ENCODE measurements at regions not wholly inside any gene's neighbourhood (a gene's known extent, or its start where the extent isn't known, plus 50 kb on each side); places are given as distances from the start of the nearest gene placed in this dataset.

DNA sequence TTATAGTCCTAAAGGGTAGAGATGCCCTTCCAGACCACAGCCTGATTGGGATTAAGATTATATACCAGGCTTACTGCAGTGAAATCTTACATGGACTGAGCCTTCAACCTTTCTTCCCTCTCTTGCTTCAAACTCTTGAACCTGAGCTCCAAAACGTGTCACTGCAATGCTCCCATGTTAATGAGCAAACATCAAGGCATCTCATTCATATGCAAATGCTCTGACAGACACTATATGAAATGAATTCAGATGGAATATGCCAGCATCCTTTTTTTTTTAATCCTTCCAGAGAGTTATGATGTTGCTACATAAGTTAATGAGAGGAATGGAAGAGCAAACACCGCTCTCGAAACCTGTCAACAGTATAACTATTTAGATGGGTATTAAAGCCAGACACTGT, 611.9 kb upstream of the CDH11 start:
- no peak for ATAC-seq (replicated peaks)
- no peak overlapping the region for H3K27ac Mint-ChIP-seq
- H3K36me3 Mint-ChIP-seq (ENCODE audit: insufficient read depth): no peaks in the 10 kb centered on the region

DNA sequence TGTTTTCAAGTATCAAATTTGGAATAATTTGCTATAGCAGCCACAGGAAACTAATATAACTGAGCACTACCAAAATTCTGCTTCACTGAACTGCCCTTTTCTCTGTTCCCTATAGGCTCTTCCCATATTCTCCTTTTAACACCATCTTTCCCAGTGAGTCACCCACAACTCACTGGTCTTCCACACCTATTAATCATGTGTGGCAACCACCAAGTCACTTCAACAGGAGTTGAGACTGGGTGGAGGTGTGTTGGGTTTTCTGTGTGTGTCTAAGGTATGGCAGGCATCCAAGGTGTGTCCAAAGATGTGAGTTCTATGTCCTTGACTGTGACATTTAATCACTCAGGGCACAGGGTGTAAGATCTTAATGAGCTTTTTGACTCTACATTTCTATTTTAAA, 610.0 kb upstream of the CDH11 start:
- H3K27me3 Mint-ChIP-seq: no peaks in the 10 kb centered on the region
- no peak for DNase-seq
- no peaks in the 10 kb centered on the region for H3K4me1 Mint-ChIP-seq (ENCODE audit: low read depth in 2 of 2)
- no peak overlapping the region for H3K4me3 Mint-ChIP-seq
- H3K27ac Mint-ChIP-seq: no peak overlapping the region
- peaks cover 5% of the 10 kb centered on the region in 2 donors for H3K9me3 Mint-ChIP-seq
- H3K36me3 Mint-ChIP-seq (ENCODE audit: insufficient read depth): no peaks in the 10 kb centered on the region
- ATAC-seq (replicated peaks): no peak

More for the DNA sequence above, 611.9 kb upstream of the CDH11 start:
- Mint-ChIP-seq H3K4me3 (no peak overlapping the region), H3K9me3 (peaks cover 5 to 10% of the 10 kb centered on the region in 2 donors), H3K4me1 (ENCODE audit: low read depth in 2 of 2) (no peaks in the 10 kb centered on the region), H3K27me3 (no peaks in the 10 kb centered on the region)
- DNase-seq: no peak

- Mint-ChIP-seq H3K27me3 (no peaks in the 10 kb centered on the region), H3K36me3 (ENCODE audit: insufficient read depth) (no peaks in the 10 kb centered on the region), H3K4me1 (ENCODE audit: low read depth in 2 of 2) (no peaks in the 10 kb centered on the region), H3K9me3 (peaks cover 5 to 8% of the 10 kb centered on the region in 2 donors), H3K4me3 (no peak overlapping the region), H3K27ac (no peak overlapping the region)
- no peak for ATAC-seq (replicated peaks)
- no peak for DNase-seq
Measured at GRCh38 chr16:65728652-65729051, 606.8 kb upstream of the CDH11 start.

DNA sequence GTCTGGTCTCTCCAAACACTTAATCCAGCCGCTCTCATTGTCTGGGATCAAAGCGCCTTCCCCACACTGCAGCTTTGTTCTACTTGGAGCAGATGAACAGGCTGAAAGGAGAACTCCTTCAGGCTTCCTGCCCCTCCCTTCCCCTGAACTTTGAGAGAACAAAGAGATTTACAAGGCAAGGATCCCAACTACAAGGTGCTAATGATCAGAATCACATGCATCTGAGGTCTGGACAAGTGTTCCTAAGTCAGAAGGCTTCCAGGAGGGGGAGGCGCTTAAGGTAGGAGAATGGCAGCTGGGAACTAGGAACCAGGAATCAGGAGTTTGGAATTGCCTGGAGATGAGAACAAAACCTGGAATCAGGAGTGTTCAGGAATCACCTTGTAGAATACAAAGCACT, 606.3 kb upstream of the CDH11 start:
- H3K9me3 Mint-ChIP-seq: peaks cover 5 to 10% of the 10 kb centered on the region in 2 donors
- ATAC-seq (replicated peaks) (no peak), DNase-seq (no peak)
- no peaks in the 10 kb centered on the region for H3K4me1 Mint-ChIP-seq (ENCODE audit: low read depth in 2 of 2)
- no peaks in the 10 kb centered on the region for H3K27me3 Mint-ChIP-seq
- H3K4me3 Mint-ChIP-seq: no peak overlapping the region
- no peak overlapping the region for H3K27ac Mint-ChIP-seq
- H3K36me3 Mint-ChIP-seq (ENCODE audit: insufficient read depth): no peaks in the 10 kb centered on the region

GRCh38 chr16:65727534-65728137, 605.8 kb upstream of the CDH11 start:
- H3K27me3 Mint-ChIP-seq: no peaks in the 10 kb centered on the region
- H3K27ac Mint-ChIP-seq: no peak overlapping the region
- H3K9me3 Mint-ChIP-seq: peaks cover 5 to 10% of the 10 kb centered on the region in 2 donors
- no peak for DNase-seq
- H3K4me1 Mint-ChIP-seq (ENCODE audit: low read depth in 2 of 2): no peaks in the 10 kb centered on the region
- ATAC-seq (replicated peaks): no peak
- H3K4me3 Mint-ChIP-seq: no peak overlapping the region
- no peaks in the 10 kb centered on the region for H3K36me3 Mint-ChIP-seq (ENCODE audit: insufficient read depth)

DNA sequence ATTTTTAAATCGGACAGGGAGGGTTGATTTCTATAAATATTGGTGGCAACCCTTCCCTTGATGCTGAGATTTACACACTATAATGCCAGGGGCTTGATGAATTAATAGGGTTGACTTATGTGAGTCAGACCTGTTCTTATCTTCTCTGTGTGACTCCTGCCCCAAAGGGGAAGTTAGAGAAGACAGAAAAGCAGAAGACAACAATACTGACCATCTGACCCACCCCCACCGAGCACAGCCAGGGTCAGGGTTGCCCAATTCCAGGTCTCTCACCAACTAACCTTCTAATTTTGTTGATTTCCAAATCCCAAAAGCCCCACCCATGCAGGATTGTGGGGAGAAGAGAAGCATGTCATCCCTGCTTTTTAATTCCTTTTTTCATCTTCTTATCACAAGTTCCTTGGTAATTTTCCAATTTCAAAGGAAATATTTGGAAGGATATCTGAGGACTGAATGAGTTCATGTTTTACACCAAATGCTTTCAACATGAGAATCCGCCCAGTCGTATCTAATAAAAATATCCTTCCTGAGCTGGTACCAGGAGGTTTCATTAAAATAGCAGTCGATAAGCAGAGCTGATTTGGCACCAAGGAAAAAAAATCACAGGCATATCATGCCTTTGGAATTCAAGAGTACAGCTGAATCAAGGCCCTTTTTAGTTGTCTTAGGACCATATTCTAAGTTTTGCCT, 603.4 kb upstream of the CDH11 start:
- no peaks in the 10 kb centered on the region for H3K36me3 Mint-ChIP-seq (ENCODE audit: insufficient read depth)

DNA sequence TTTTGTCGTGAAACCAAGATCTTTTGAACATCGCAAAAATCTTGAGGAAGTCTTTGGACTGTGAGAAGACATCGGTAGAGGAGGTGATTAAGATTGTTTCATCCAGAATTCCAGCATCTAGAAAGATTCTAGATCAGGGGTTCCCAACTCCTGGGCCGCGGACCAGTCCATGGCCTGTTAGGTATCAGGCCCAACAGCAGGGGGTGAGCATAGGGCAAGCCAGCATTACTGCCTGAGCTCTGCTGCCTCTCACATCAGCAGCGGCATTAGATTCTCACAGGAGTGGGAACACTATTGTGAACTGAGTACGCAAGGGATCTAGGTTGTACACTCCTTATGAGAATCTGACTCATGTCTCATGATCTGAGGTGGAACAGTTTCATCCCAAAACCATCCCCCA, 600.6 kb upstream of the CDH11 start:
- no peak for ATAC-seq (replicated peaks)
- no peaks in the 10 kb centered on the region for H3K36me3 Mint-ChIP-seq (ENCODE audit: insufficient read depth)
- DNase-seq: no peak
- H3K9me3 Mint-ChIP-seq: peaks cover 0 to 10% of the 10 kb centered on the region in 2 donors
- no peak overlapping the region for H3K27ac Mint-ChIP-seq
- no peaks in the 10 kb centered on the region for H3K4me1 Mint-ChIP-seq (ENCODE audit: low read depth in 2 of 2)
- H3K27me3 Mint-ChIP-seq: no peaks in the 10 kb centered on the region
- H3K4me3 Mint-ChIP-seq: no peak overlapping the region

More for the DNA sequence above, 603.4 kb upstream of the CDH11 start:
- peaks cover 5 to 10% of the 10 kb centered on the region in 2 donors for H3K9me3 Mint-ChIP-seq
- H3K4me1 Mint-ChIP-seq (ENCODE audit: low read depth in 2 of 2): no peaks in the 10 kb centered on the region
- H3K27me3 Mint-ChIP-seq: no peaks in the 10 kb centered on the region
- no peak overlapping the region for H3K27ac Mint-ChIP-seq
- DNase-seq (no peak), ATAC-seq (replicated peaks) (no peak)
- no peak overlapping the region for H3K4me3 Mint-ChIP-seq

DNA sequence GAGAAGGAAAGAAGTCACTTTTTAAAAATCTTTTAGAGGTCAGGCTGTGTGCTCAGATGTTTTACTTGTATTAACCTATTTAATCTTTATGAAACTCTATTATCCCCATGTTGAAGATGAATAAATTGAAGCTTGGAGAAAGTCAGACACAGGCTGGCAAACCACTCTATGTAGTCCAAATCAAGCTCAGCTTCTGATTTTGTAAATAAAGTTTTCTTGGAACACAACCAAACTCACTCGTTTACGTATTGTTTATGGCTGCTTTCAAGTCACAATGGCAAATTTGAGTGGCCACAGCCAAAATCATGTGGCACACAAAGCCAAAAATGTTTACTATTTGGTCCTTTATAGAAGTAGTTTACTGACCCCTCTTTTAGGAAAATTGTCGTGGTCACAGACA, 596.0 kb upstream of the CDH11 start:
- H3K36me3 Mint-ChIP-seq (ENCODE audit: insufficient read depth): no peaks in the 10 kb centered on the region
- H3K4me3 Mint-ChIP-seq: no peak overlapping the region
- H3K9me3 Mint-ChIP-seq: peaks cover 12 to 16% of the 10 kb centered on the region in 2 donors
- no peak overlapping the region for H3K27ac Mint-ChIP-seq
- DNase-seq (no peak), ATAC-seq (replicated peaks) (no peak)
- H3K4me1 Mint-ChIP-seq (ENCODE audit: low read depth in 2 of 2): no peaks in the 10 kb centered on the region
- H3K27me3 Mint-ChIP-seq: no peaks in the 10 kb centered on the region

DNA sequence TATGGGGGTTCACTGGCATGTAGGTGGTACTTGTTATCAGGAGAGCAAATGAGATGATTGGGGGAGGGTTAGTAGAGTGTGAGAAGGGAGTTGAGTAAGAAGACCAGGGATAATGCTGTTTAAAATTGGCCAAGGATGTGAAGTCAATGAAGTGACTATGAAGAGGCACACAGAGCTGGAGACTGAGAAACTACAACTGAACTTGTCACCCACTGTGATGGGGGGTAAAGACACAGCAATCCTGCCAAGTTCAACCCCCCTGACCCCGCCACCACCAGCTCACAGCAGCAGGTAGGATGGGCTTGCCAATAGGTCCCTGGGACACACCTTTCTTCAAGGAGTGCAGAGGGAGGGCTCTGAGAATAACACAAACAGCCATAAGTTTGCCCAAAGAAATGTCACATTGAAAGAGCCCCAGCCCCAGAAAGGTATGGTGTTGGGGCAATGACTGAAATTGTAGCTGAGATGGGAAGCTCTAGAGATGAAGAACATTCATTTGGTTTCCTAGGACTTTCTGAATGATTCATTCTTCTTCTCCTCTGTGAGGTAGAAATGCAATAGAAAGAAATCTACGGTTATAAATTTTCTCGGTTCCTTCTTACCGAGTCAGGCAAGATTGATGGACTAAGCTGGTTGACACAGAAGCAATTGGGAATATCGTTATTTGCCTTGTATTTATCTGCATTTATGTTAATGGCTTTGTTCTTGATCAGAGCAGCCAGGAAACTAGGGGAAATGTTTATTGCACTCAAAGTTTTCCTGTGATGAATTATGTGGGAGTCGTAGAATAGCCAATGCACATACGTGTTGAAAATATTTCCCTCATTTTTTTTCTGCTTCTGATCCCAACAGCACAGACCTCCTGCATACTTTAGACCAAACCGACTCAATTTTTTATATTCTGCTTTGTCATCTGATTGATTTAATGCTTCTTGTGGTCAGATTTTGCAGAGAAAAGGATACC, 595.2 kb upstream of the CDH11 start:
- Mint-ChIP-seq H3K4me1 (ENCODE audit: low read depth in 2 of 2) (no peaks in the 10 kb centered on the region), H3K27ac (no peak overlapping the region), H3K9me3 (peaks cover 12 to 16% of the 10 kb centered on the region in 2 donors), H3K4me3 (no peak overlapping the region), H3K27me3 (no peaks in the 10 kb centered on the region), H3K36me3 (ENCODE audit: insufficient read depth) (no peaks in the 10 kb centered on the region)
- ATAC-seq (replicated peaks) (no peak), DNase-seq (no peak)

DNA sequence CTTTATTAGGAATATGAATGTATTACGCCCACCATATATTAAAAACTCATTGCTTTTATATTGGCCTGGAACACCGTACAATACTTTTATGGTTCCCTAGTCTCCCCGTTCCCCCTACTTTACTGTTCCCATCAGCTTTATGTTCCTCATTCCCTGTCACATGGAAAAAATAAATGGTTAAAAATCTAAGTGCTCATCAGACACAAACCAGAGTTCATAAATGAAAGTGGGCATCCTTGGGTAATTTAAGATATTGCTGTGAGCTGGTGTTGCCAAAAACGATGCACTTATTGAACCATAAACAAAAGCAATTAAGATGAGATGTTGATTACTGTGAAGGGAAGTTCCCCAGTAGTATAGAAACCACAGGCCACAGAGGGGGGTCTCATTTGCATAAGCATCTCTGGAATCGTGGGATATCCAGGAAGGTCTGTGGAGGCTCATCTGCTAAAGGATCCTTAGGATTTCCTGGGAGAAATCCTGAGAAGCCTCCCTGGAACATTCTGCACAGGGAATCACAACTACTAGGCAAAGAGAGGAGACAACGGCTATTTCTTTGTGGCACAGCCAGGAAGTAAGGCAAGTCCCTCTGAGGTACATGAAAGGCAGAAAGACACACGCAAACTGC, 591.4 kb upstream of the CDH11 start:
- H3K9me3 Mint-ChIP-seq: peaks cover 12 to 22% of the 10 kb centered on the region in 2 donors
- H3K27ac Mint-ChIP-seq: no peak overlapping the region
- no peaks in the 10 kb centered on the region for H3K4me1 Mint-ChIP-seq (ENCODE audit: low read depth in 2 of 2)

GRCh38 chr16:65710107-65710506, 588.2 kb upstream of the CDH11 start:
- no peaks in the 10 kb centered on the region for H3K4me1 Mint-ChIP-seq (ENCODE audit: low read depth in 2 of 2)
- no peak overlapping the region for H3K4me3 Mint-ChIP-seq
- H3K27ac Mint-ChIP-seq: no peak overlapping the region
- H3K36me3 Mint-ChIP-seq (ENCODE audit: insufficient read depth): no peaks in the 10 kb centered on the region
- no peak for DNase-seq
- H3K9me3 Mint-ChIP-seq: peaks cover 14 to 28% of the 10 kb centered on the region in 2 donors
- H3K27me3 Mint-ChIP-seq: no peaks in the 10 kb centered on the region
- no peak for ATAC-seq (replicated peaks)

More for the DNA sequence above, 591.4 kb upstream of the CDH11 start:
- ATAC-seq (replicated peaks) (no peak), DNase-seq (no peak)
- Mint-ChIP-seq H3K4me3 (no peak overlapping the region), H3K36me3 (ENCODE audit: insufficient read depth) (no peaks in the 10 kb centered on the region), H3K27me3 (no peaks in the 10 kb centered on the region)

- Mint-ChIP-seq H3K27me3 (no peaks in the 10 kb centered on the region), H3K4me3 (no peak overlapping the region), H3K27ac (no peak overlapping the region), H3K9me3 (peaks cover 13 to 31% of the 10 kb centered on the region in 2 donors), H3K36me3 (ENCODE audit: insufficient read depth) (no peaks in the 10 kb centered on the region), H3K4me1 (ENCODE audit: low read depth in 2 of 2) (no peaks in the 10 kb centered on the region)
- no peak for ATAC-seq (replicated peaks)
- DNase-seq: no peak
Measured at GRCh38 chr16:65704866-65705265, 583.0 kb upstream of the CDH11 start.

DNA sequence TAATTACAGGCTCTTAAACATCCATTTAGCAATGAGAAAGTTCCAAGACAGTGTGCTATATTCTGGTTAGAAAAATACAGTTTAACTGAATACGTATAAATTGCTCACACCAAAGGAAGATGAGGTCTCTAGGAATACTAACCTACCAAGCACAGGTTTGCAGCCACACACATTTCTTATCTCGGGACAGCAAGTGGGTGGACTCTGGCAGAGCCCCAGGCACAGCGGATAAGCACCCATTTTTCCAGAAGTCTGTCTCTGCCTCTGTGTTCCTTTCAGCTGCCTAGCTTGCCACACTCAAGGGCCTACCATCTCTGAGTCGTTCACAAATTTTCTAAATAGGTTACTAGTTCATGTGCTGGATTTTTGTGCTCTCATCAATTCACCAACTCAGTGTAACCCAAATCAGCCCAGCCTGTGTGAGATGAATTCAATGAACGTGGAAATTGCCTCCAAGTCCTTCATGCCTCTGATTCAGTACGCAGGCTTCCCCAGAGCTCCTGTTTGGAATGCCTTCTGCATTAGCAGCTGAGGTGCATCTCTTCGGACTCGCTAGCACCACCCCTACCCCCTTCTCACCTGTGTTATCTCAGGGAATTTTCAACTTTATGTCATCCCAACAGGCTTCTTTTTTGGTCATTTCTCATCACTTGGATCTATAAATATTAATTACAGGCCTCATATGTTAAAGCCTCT, 581.0 kb upstream of the CDH11 start:
- H3K27ac Mint-ChIP-seq: no peak overlapping the region
- ATAC-seq (replicated peaks) (no peak), DNase-seq (no peak)
- H3K36me3 Mint-ChIP-seq (ENCODE audit: insufficient read depth): no peaks in the 10 kb centered on the region
- peaks cover 13 to 34% of the 10 kb centered on the region in 2 donors for H3K9me3 Mint-ChIP-seq
- H3K4me1 Mint-ChIP-seq (ENCODE audit: low read depth in 2 of 2): no peaks in the 10 kb centered on the region
- no peaks in the 10 kb centered on the region for H3K27me3 Mint-ChIP-seq
- H3K4me3 Mint-ChIP-seq: no peak overlapping the region
